DOHH2 (cell line): ENCODE measurements at regions not wholly inside any gene's neighbourhood (a gene's known extent, or its start where the extent isn't known, plus 50 kb on each side); places are given as distances from the start of the nearest gene placed in this dataset.

Experiments used
- H3F3A ChIP-seq: fragments of 200-600 bp; sonication (generic), shearing (Covaris generic); 2 replicates; pipeline ENCODE4 v1.6.0; 2016; ENCODE audit warnings: antibody characterized with exemption, mild to moderate bottlenecking; ENCODE audit not compliant: control insufficient read depth, insufficient read depth
- H3K27ac ChIP-seq: fragments of 200-600 bp; sonication (generic); 2 replicates; pipeline ENCODE4 v1.5.1; 2014; ENCODE audit warnings: low read depth, mild to moderate bottlenecking, low read length, moderate library complexity
- H3K27me3 ChIP-seq: fragments of 200-600 bp; sonication (generic); 2 replicates; pipeline ENCODE4 v1.6.1; 2014; ENCODE audit warnings: mild to moderate bottlenecking, low read length, mixed read lengths; ENCODE audit not compliant: control insufficient read depth
- H3K36me3 ChIP-seq: fragments of 200-600 bp; sonication (generic); 2 replicates; pipeline ENCODE4 v1.6.1; 2014; ENCODE audit warnings: mild to moderate bottlenecking, low read length, moderate library complexity, mixed read lengths; ENCODE audit not compliant: control insufficient read depth
- H3K4me1 ChIP-seq: fragments of 200-600 bp; sonication (generic); 2 replicates; pipeline ENCODE4 v1.6.1; 2014; ENCODE audit warnings: mild to moderate bottlenecking, low read length, mixed read lengths; ENCODE audit not compliant: control insufficient read depth
- H3K4me2 ChIP-seq: fragments of 200-600 bp; sonication (generic); 2 replicates; pipeline ENCODE4 v1.6.0; 2014; ENCODE audit warnings: mild to moderate bottlenecking, low read length, moderate library complexity
- H3K4me3 ChIP-seq: fragments of 200-600 bp; sonication (generic); 2 replicates; pipeline ENCODE4 v1.5.1; 2014; ENCODE audit warnings: mild to moderate bottlenecking, low read length, mixed read lengths
- H3K79me2 ChIP-seq: fragments of 200-600 bp; sonication (generic); 2 replicates; pipeline ENCODE4 v1.6.1; 2014; ENCODE audit warnings: mild to moderate bottlenecking, low read length, mixed read lengths; ENCODE audit not compliant: control insufficient read depth
- H3K9me2 ChIP-seq: fragments of 200-600 bp; sonication (generic); replicated peaks from 2 replicates; pipeline ENCODE4 v1.6.1; 2014; ENCODE audit warnings: mild to moderate bottlenecking, low read length, mixed read lengths; ENCODE audit not compliant: control insufficient read depth
- H3K9me3 ChIP-seq: fragments of 200-600 bp; sonication (generic); 2 replicates; pipeline ENCODE4 v1.6.1; 2014; ENCODE audit warnings: antibody characterized with exemption, low read length, mixed read lengths; ENCODE audit not compliant: control insufficient read depth, insufficient read depth
- H4K20me1 ChIP-seq: fragments of 200-600 bp; sonication (generic); 2 replicates; pipeline ENCODE4 v1.6.0; 2014; ENCODE audit warnings: low read depth, mild to moderate bottlenecking, antibody characterized with exemption, low read length, moderate library complexity; ENCODE audit not compliant: control insufficient read depth, insufficient read depth
- EZH2phosphoT487 ChIP-seq: fragments of 200-600 bp; sonication (generic); IDR thresholded peaks from 2 replicates; pipeline ENCODE4 v1.6.1; 2017; ENCODE audit warnings: borderline replicate concordance, mild to moderate bottlenecking, antibody characterized with exemption, low read length, moderate library complexity, mixed read lengths
- TF ChIP-seq, protein P1 (sequence below): fragments of 200-600 bp; sonication (generic); IDR thresholded peaks from one replicate; pipeline ENCODE4 v1.5.1; 2014; ENCODE audit warnings: antibody characterized with exemption, mild to moderate bottlenecking, low read depth, low read length; ENCODE audit not compliant: poor library complexity, severe bottlenecking

DNA sequence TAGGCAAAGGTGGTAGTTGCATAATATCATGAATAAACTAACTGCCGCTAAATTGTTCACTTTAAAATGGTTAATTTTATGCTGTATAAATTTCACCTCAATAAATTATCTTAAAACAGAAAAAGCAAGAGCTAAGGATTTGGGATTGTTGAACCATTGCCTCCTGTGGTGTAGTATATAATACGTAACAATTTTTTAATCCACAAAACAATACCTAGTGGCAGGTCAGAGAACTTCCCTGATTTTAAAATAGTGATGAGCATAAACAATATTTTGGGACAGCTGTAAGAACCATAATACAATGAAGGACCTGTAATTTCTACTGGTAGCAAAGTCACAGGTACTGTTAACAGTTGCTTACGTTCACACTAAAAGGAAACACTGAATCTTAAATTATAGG is 161.9 kb upstream of the PRNP start:
- H3K4me2 ChIP-seq = no peak overlapping the region
- H3K27me3 ChIP-seq = no peaks in the 10 kb centered on the region
- H3K4me3 ChIP-seq = no peak overlapping the region
- no peaks in the 10 kb centered on the region for H3K79me2 ChIP-seq
- H4K20me1 ChIP-seq = no peaks in the 10 kb centered on the region
- no peaks in the 10 kb centered on the region for H3K36me3 ChIP-seq
- TF ChIP-seq, protein P1, sequence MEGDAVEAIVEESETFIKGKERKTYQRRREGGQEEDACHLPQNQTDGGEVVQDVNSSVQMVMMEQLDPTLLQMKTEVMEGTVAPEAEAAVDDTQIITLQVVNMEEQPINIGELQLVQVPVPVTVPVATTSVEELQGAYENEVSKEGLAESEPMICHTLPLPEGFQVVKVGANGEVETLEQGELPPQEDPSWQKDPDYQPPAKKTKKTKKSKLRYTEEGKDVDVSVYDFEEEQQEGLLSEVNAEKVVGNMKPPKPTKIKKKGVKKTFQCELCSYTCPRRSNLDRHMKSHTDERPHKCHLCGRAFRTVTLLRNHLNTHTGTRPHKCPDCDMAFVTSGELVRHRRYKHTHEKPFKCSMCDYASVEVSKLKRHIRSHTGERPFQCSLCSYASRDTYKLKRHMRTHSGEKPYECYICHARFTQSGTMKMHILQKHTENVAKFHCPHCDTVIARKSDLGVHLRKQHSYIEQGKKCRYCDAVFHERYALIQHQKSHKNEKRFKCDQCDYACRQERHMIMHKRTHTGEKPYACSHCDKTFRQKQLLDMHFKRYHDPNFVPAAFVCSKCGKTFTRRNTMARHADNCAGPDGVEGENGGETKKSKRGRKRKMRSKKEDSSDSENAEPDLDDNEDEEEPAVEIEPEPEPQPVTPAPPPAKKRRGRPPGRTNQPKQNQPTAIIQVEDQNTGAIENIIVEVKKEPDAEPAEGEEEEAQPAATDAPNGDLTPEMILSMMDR = no peak
- no peak for TF ChIP-seq EZH2phosphoT487
- no peaks in the 10 kb centered on the region for H3K4me1 ChIP-seq
- H3K9me3 ChIP-seq = no peaks in the 10 kb centered on the region
- no peaks in the 10 kb centered on the region for H3F3A ChIP-seq
- no peaks in the 10 kb centered on the region for H3K9me2 ChIP-seq
- H3K27ac ChIP-seq = no peak overlapping the region

DNA sequence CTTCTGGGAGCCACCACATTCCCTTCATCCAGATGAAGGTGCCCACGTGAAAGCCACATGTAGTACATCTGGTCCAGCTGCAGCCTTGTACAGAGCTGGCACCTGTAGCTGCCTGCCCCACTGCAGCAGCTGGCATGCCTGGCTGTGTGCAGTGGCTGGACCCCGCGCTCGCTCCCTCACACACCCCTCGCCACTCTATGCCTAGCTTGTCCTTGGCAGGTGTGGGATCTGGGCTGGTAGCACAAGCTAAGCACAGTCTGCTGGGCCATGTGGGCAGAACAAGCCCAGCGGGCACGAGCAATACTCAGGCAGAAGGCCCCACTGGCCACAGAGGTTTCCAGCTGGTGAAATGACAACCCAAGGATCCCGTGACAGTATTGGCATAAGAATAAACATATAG is 163.9 kb upstream of the PRNP start:
- H3K79me2 ChIP-seq = no peaks in the 10 kb centered on the region
- TF ChIP-seq EZH2phosphoT487 = no peak
- TF ChIP-seq, protein P1 = no peak
- no peak overlapping the region for H3K4me3 ChIP-seq
- H4K20me1 ChIP-seq = no peaks in the 10 kb centered on the region
- no peaks in the 10 kb centered on the region for H3K36me3 ChIP-seq
- no peak overlapping the region for H3K4me2 ChIP-seq
- no peaks in the 10 kb centered on the region for H3K27me3 ChIP-seq
- H3K9me2 ChIP-seq = no peaks in the 10 kb centered on the region
- H3K9me3 ChIP-seq = no peaks in the 10 kb centered on the region
- no peaks in the 10 kb centered on the region for H3K4me1 ChIP-seq
- H3F3A ChIP-seq = no peaks in the 10 kb centered on the region
- no peak overlapping the region for H3K27ac ChIP-seq

- Histone ChIP-seq H3K4me2 (no peak overlapping the region), H3K27ac (no peak overlapping the region), H3K27me3 (no peaks in the 10 kb centered on the region), H3F3A (no peaks in the 10 kb centered on the region), H3K9me2 (no peaks in the 10 kb centered on the region), H3K4me3 (no peak overlapping the region), H4K20me1 (no peaks in the 10 kb centered on the region), H3K79me2 (no peaks in the 10 kb centered on the region), H3K4me1 (no peaks in the 10 kb centered on the region), H3K36me3 (no peaks in the 10 kb centered on the region), H3K9me3 (no peaks in the 10 kb centered on the region)
- no peak for TF ChIP-seq EZH2phosphoT487
- TF ChIP-seq, protein P1 = no peak
These were observed 164.9 kb upstream of the PRNP start for GRCh38 chr20:4521170-4521968.
